PC-9 (cell line): ENCODE measurements at regions not wholly inside any gene's neighbourhood (a gene's known extent, or its start where the extent isn't known, plus 50 kb on each side); places are given as distances from the start of the nearest gene placed in this dataset.

Source experiments
- BruUV-seq: library from RNA; stranded (reverse); fragments of 400-500 nt; replicated peaks from 2 replicates; lab custom pipeline; 2021; lab: Mats Ljungman, UMichigan
- CTCF ChIA-PET: fragments of 300-600 bp; sonication (Branson Sonifier 250); formaldehyde crosslinking; loops from one replicate; lab custom pipeline; 2022; ENCODE audit warnings: antibody characterized with exemption; lab: Charles Lee
- POLR2A ChIA-PET: fragments of 300-600 bp; sonication (Branson Sonifier 250); formaldehyde crosslinking; loops from one replicate; lab custom pipeline; 2022; ENCODE audit warnings: antibody characterized with exemption; ENCODE audit not compliant: unreplicated experiment; lab: Charles Lee
- DNase-seq, 2 experiments: peaks; one replicate each; pipeline versions ENCODE4 v3.0.0 to v3.0.0-alpha.2; 2015 to 2022; ENCODE audit warnings: mixed read lengths in 1 of 2
- H2AFZ ChIP-seq: fragments of 200-600 bp; sonication (generic); 2 replicates; pipeline ENCODE4 v1.8.1; 2017; ENCODE audit warnings: antibody characterized with exemption
- H3F3A ChIP-seq: fragments of 200-600 bp; sonication (generic); 2 replicates; pipeline ENCODE4 v1.8.1; 2017; ENCODE audit warnings: antibody characterized with exemption, mild to moderate bottlenecking, low read depth; ENCODE audit not compliant: insufficient read depth
- H3K27ac ChIP-seq: fragments of 200-600 bp; sonication (generic); 2 replicates; pipeline ENCODE4 v1.6.1; 2016; ENCODE audit warnings: mixed run types
- H3K27me3 ChIP-seq: fragments of 200-600 bp; sonication (generic); 2 replicates; pipeline ENCODE4 v1.6.1; 2016; ENCODE audit warnings: low read depth, mixed run types; ENCODE audit not compliant: insufficient read depth
- H3K36me3 ChIP-seq: fragments of 200-600 bp; sonication (generic); 2 replicates; pipeline ENCODE4 v1.6.1; 2016; ENCODE audit warnings: low read depth, mixed run types
- H3K4me1 ChIP-seq: fragments of 200-600 bp; sonication (generic); replicated peaks from 2 replicates; pipeline ENCODE4 v1.6.1; 2016; ENCODE audit warnings: mixed run types; ENCODE audit not compliant: insufficient read depth
- H3K4me2 ChIP-seq: fragments of 200-600 bp; sonication (generic); 2 replicates; pipeline ENCODE4 v1.6.1; 2017; ENCODE audit warnings: mixed run types
- H3K4me3 ChIP-seq: fragments of 200-600 bp; sonication (generic); 2 replicates; pipeline ENCODE4 v1.6.1; 2016; ENCODE audit warnings: mixed run types
- H3K79me2 ChIP-seq: fragments of 200-600 bp; sonication (generic); 2 replicates; pipeline ENCODE4 v1.6.1; 2017; ENCODE audit warnings: low read depth, mixed run types
- H3K9me2 ChIP-seq: fragments of 200-600 bp; sonication (generic); 2 replicates; pipeline ENCODE4 v1.8.1; 2017; ENCODE audit warnings: mild to moderate bottlenecking; ENCODE audit not compliant: insufficient read depth
- H3K9me3 ChIP-seq: fragments of 200-600 bp; sonication (generic); 2 replicates; pipeline ENCODE4 v1.8.1; 2016; ENCODE audit warnings: low read depth; ENCODE audit not compliant: insufficient read depth
- H4K20me1 ChIP-seq: fragments of 200-600 bp; sonication (generic); 2 replicates; pipeline ENCODE4 v1.8.1; 2017; ENCODE audit not compliant: insufficient read depth
- CTCF ChIP-seq: fragments of 200-600 bp; sonication (generic); conservative IDR thresholded peaks from 2 replicates; pipeline ENCODE4 v1.6.1; 2017; ENCODE audit warnings: mixed run types, antibody characterized with exemption, mild to moderate bottlenecking, moderate library complexity
- EZH2 ChIP-seq: fragments of 200-600 bp; sonication (generic); IDR thresholded peaks from 2 replicates; pipeline ENCODE4 v1.8.0; 2017; ENCODE audit warnings: antibody characterized with exemption, low read depth
- intact Hi-C: fragments of 100-400 bp; cut with micrococcal nuclease; formaldehyde crosslinking; loops from one replicate; pipeline ENCODE4 v1.10.0; 2022; ENCODE audit not compliant: unreplicated experiment

GRCh38 chr6:5942591-5942990 is 64.1 kb downstream of the NRN1 start:
- CTCF ChIA-PET = no interaction called here
- no peak for DNase-seq

GRCh38 chr6:5941188-5941587 is 65.5 kb downstream of the NRN1 start:
- CTCF ChIA-PET = no interaction called here
- no peaks in the 10 kb centered on the region for H3F3A ChIP-seq
- peaks cover 6% of the 10 kb centered on the region; the same call in 1 of the 2 replicates for H3K27me3 ChIP-seq
- no peak overlapping the region for H3K4me3 ChIP-seq
- H3K27ac ChIP-seq = no peak overlapping the region
- no peaks in the 10 kb centered on the region for H3K9me2 ChIP-seq
- no peak for DNase-seq
- BruUV-seq = no TSS peak
- H3K79me2 ChIP-seq = no peaks in the 10 kb centered on the region
- no peaks in the 10 kb centered on the region for H3K4me1 ChIP-seq
- no peak overlapping the region for H2AFZ ChIP-seq
- no peaks in the 10 kb centered on the region for H4K20me1 ChIP-seq
- TF ChIP-seq EZH2 (no peak), CTCF (no peak)
- no peaks in the 10 kb centered on the region for H3K36me3 ChIP-seq
- no peak overlapping the region for H3K4me2 ChIP-seq
- POLR2A ChIA-PET = no interaction called here
- no peaks in the 10 kb centered on the region for H3K9me3 ChIP-seq
- intact Hi-C loops = no loop called here

More at GRCh38 chr6:5942591-5942990, 64.1 kb downstream of the NRN1 start:
- H3K79me2 ChIP-seq = no peaks in the 10 kb centered on the region
- H3F3A ChIP-seq = no peaks in the 10 kb centered on the region
- H2AFZ ChIP-seq = no peak overlapping the region
- no peak overlapping the region for H3K4me2 ChIP-seq
- no peaks in the 10 kb centered on the region for H3K27me3 ChIP-seq
- H3K36me3 ChIP-seq = no peaks in the 10 kb centered on the region
- no TSS peak for BruUV-seq
- POLR2A ChIA-PET = no interaction called here
- H3K9me3 ChIP-seq = no peaks in the 10 kb centered on the region
- no peaks in the 10 kb centered on the region for H4K20me1 ChIP-seq
- no peak overlapping the region for H3K27ac ChIP-seq
- H3K4me1 ChIP-seq = no peaks in the 10 kb centered on the region
- H3K4me3 ChIP-seq = no peak overlapping the region
- intact Hi-C loops = no loop called here
- TF ChIP-seq CTCF (no peak), EZH2 (no peak)
- no peaks in the 10 kb centered on the region for H3K9me2 ChIP-seq

- Histone ChIP-seq H3K27ac (no peak overlapping the region), H4K20me1 (no peaks in the 10 kb centered on the region), H3K9me2 (no peaks in the 10 kb centered on the region), H2AFZ (no peak overlapping the region), H3F3A (no peaks in the 10 kb centered on the region), H3K36me3 (no peaks in the 10 kb centered on the region), H3K27me3 (peaks cover 24% of the 10 kb centered on the region), H3K4me1 (no peaks in the 10 kb centered on the region), H3K4me3 (no peak overlapping the region), H3K79me2 (no peaks in the 10 kb centered on the region), H3K4me2 (no peak overlapping the region), H3K9me3 (no peaks in the 10 kb centered on the region)
- CTCF ChIA-PET = no interaction called here
- intact Hi-C loops = no loop called here
- DNase-seq = no peak
- BruUV-seq = no TSS peak
- TF ChIP-seq EZH2 = no peak
- TF ChIP-seq CTCF = no peak
- POLR2A ChIA-PET = no interaction called here
These were observed 67.8 kb downstream of the NRN1 start for GRCh38 chr6:5938934-5939333.
